K562 (cell line): ENCODE measurements at regions not wholly inside any gene's neighbourhood (a gene's known extent, or its start where the extent isn't known, plus 50 kb on each side); places are given as distances from the start of the nearest gene placed in this dataset.

ENCODE experiments used
- CHAMP1 ChIP-seq: fragments of 450-650 bp; IDR thresholded peaks from 2 replicates; pipeline ENCODE4 v1.6.1; 2016; ENCODE audit warnings: mild to moderate bottlenecking
- CHD7 ChIP-seq: fragments of 200-600 bp; sonication (generic); IDR thresholded peaks from one replicate; pipeline ENCODE4 v1.6.1; 2012; ENCODE audit warnings: mild to moderate bottlenecking, low read depth, low read length, inconsistent platforms
- EP300 ChIP-seq: IDR thresholded peaks from 2 replicates; pipeline ENCODE4 v1.6.1; 2012; ENCODE audit warnings: low read length, improper control_type of control experiment
- ILK ChIP-seq: fragments of 450-650 bp; IDR thresholded peaks from 2 replicates; pipeline ENCODE4 v1.6.1; 2016; ENCODE audit warnings: missing genetic modification characterization, low read depth, mild to moderate bottlenecking, missing compliant biosample characterization, moderate library complexity, borderline replicate concordance
- JUND ChIP-seq, 2 experiments: IDR thresholded peaks; 2 replicates in 1 of 2; 3 replicates in 1 of 2; pipeline ENCODE4 v1.6.1; 2011; ENCODE audit warnings: borderline replicate concordance in 2 of 2, low read depth in 2 of 2, low read length in 2 of 2, improper control_type of control experiment in 1 of 2, missing biosample characterization in 1 of 2, missing genetic modification characterization in 1 of 2, missing genetic modification reagents in 1 of 2
- KAT7 ChIP-seq: sonication (generic); formaldehyde crosslinking; IDR thresholded peaks from 2 replicates; pipeline ENCODE4 v1.8.0; 2022; ENCODE audit warnings: missing genetic modification reagents, mild to moderate bottlenecking, borderline replicate concordance
- MIER1 ChIP-seq: fragments of 450-650 bp; IDR thresholded peaks from 2 replicates; pipeline ENCODE4 v1.6.1; 2016; ENCODE audit warnings: antibody characterized with exemption, mild to moderate bottlenecking, low read depth
- NRF1 ChIP-seq, 2 experiments: fragments of 450-650 bp; IDR thresholded peaks in 1 of 2; conservative IDR thresholded peaks in 1 of 2; 2 replicates each; pipeline ENCODE4 v1.6.1; 2014; ENCODE audit warnings: mild to moderate bottlenecking in 2 of 2
- PTBP1 ChIP-seq: fragments of 200-400 bp; formaldehyde crosslinking; IDR thresholded peaks from 2 replicates; pipeline ENCODE4 v1.6.1; 2017; ENCODE audit warnings: low read depth, low read length
- RHOXF2B ChIP-seq: fragments of 250-450 bp; sonication (Bioruptor Pico); conservative IDR thresholded peaks from 2 replicates; pipeline ENCODE4 v1.5.1; 2021
- RUNX1 ChIP-seq: sonication (generic); IDR thresholded peaks from 2 replicates; pipeline ENCODE4 v1.6.1; 2016; ENCODE audit warnings: antibody characterized with exemption, low read depth
- TGIF2 ChIP-seq: sonication (generic); formaldehyde crosslinking; IDR thresholded peaks from 2 replicates; pipeline ENCODE4 v1.8.1; 2022; ENCODE audit warnings: mild to moderate bottlenecking, missing genetic modification reagents, moderate library complexity
- ZNF197 ChIP-seq: fragments of 200-800 bp; sonication (Bioruptor generic); IDR thresholded peaks from 2 replicates; pipeline ENCODE4 v1.6.1; 2016; ENCODE audit warnings: low read depth, missing genetic modification characterization, missing compliant biosample characterization

- TF ChIP-seq CHD7: no peak
- peak; percentile 22 to 27; a peak in 3 of 4 replicates for TF ChIP-seq NRF1 (conservative IDR thresholded peaks at IDR 0.05 in 1 of 2, IDR thresholded peaks at IDR 0.05 in 1 of 2)
- TF ChIP-seq TGIF2: no peak
- TF ChIP-seq ZNF197: peak; percentile 88
- TF ChIP-seq RHOXF2B: no peak; the same call in 1 of the 2 replicates
- TF ChIP-seq JUND (IDR thresholded peaks at IDR 0.05; ENCODE audit: borderline replicate concordance, low read depth, low read length): peak; percentile 76
- peak; percentile 87; the same call in 2 of the 3 replicates for TF ChIP-seq JUND (tag; IDR thresholded peaks at IDR 0.05; ENCODE audit: borderline replicate concordance, low read depth, low read length)
- peak; percentile 97 for TF ChIP-seq EP300
- TF ChIP-seq MIER1: no peak
- TF ChIP-seq PTBP1: no peak
- TF ChIP-seq RUNX1: no peak
- 0 out of 2 replicates have a peak, but pooled peaks have one; percentile 14 for TF ChIP-seq ILK (tag)
- TF ChIP-seq CHAMP1: peak; percentile 84
- TF ChIP-seq KAT7 (CRISPR knock-in tag): peak; percentile 28; the same call in 1 of the 2 replicates
Measured at GRCh38 chr6:26295691-26296555, 69.1 kb upstream of the BTN3A2 start (continued).
